Umbilical cord (tissue), 1 donor: ENCODE measurements at regions not wholly inside any gene's neighbourhood (a gene's known extent, or its start where the extent isn't known, plus 50 kb on each side); places are given as distances from the start of the nearest gene placed in this dataset.

ENCODE experiments used
- DNase-seq: peaks from one replicate; pipeline ENCODE4 v3.0.0-alpha.2; 2015; ENCODE audit warnings: low spot score

DNA sequence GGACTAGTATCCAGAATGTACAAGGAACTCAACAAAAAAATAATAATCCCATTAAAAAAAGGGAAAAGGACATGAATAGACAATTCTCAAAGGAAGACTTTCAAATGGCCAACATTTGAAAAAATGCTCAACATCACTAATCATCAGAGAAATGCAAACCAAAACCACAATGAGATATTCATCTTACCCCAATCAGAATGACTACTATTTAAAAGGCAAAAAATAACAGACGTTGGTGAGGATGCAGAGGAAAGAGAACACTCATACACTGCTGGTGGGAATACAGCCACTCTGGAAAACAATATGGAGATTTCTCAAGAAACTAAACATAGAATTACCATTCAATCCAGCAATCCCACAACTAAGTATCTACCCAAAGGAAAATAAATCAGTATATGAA, 133.1 kb downstream of the KDR start:
- no peak for DNase-seq

GRCh38 chr4:54988655-54989054, 136.7 kb downstream of the KDR start:
- DNase-seq, result no peak

DNA sequence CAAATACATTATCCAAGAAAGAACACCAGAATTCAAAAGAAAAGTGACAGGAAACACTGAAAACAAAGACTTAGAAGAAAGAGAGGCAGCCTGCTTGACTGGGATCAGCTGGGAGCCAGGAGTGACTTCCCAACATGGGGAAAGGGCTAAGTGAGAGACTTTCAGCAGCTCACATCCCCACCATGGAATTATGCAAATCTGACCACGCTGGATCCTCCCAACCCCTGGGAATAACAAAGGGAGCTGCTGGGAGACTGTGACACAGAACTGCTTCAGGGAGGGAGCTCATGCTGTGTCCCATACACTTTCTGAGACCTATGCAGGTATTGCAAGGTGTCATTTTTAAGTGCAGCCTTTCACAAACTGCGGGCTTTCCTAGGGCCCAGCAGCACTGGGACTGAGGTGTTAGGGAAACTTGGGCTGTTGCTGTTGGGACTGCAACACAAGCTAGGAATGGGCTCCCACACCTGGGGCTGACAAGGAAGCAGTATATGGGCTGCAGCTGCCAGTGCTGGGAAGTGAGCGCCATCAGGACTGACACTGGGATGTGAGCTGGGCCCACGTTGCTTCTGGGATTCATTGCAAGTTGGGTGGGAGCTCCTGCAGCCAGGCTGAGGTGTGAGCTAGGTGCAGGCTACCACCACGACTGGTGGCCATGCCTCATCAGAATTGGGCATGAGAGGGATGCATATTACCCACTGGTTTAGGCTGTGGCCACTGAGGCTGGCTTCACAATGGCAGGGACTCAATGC, 139.1 kb downstream of the KDR start:
- DNase-seq, result no peak

DNA sequence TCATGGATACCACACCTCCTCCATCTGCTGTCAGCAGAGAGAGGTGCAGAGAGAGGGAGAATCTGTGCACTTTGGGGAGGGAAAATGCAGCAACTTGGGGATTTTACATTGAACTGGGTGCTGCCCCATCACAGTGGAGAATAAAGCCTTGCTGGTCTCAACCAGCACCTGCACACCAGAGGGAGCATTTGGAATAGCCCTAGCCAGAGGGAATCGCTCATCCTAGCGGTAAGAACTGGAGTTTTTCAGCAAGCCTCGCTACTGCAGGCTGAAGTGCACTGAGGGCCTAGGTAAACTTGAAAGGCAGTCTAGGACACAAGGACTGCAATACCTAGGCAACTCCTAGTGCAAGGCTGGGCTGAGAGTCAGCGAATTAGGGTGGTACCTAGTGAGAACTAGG, 148.7 kb downstream of the KDR start:
- no peak for DNase-seq

DNA sequence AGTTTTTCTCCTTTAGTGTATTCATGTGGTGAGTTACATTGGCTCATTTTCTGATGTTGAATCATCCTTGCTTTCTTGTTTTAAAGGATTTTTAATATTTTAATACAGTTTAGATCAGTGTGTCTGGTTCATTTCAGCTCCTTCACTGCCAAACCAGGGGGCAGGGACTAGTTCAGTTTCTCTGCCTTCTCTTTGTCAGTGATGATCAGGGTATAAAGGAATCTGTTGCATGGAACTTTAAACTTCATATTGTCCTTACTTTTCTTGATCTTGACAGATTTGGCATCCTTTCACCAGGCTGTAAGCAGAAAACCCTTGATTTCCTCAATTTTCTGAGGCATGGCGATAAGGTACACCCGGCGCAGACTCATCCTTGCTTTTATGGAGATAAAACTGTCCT, 149.4 kb downstream of the KDR start:
- peak; percentile 90 for DNase-seq

DNA sequence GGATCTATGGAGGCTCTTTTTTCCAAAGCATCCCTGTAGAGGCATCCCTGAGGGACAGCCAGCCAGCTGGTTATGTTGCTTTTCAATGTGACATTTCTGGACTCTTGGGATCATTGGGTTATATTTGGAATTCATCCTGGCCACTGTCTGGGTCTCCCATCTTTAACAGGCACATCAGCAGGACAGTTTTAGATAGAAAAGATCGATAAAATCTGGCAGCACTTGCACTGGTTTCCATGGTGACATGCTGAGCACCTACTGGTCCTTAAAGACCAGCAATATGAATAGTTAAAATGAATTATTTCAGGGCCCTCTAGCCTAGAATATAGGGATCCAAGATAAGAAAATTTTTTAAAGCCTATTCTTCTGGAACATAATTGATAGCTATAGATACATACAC, 151.6 kb downstream of the KDR start:
- DNase-seq, result no peak

DNA sequence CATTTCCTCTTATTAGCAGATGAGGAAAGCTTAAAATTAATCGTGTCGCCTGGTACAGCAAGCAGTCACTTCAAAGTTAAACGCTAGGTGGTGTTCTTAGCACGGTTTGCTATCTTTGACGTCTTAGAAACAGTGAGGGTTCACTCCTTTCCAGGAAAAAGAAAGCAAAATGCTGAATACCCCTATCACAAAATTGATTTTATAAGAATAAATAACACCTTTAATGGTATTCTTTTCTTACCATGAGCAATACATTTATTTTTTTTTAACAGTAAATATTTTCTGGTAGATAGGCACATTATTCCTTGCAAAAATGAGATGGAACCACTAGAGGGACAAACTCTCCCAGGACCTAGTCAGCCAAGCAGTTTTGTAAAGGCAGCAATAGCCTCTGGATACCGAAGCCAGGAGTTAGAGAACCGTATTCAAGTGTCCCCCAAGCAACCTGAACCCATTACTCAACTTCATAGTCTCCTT, 153.9 kb downstream of the KDR start:
- DNase-seq, result peak; percentile 67

GRCh38 chr4:54967289-54967688, 158.1 kb downstream of the KDR start:
- no peak for DNase-seq

DNA sequence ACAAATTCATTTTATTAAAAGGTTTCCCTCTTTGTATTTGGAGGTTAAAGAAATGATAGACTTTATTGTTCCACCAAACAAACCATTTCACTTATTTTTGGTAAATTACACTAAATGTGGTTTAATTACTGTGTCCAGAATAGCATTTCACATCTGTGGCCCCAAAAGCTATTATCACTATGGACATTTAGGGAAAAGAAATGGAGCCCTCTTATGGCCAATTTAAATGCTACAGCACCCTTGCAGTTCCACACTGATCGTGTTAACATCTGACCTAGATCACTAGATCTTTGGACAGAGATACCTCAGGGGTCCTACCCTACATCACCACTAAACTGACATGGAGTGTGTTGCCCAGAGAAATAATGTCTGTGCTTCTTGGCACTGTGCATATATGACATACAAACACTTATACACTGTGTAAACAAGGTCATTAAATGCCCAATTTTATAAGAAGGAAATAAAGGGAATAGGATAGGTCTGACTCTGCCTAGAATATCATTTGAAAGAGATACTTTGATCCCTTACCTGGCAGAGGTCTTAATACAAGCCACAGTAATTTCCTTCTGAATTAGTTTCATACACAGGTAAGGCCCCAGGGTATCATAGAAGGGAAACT, 163.9 kb downstream of the KDR start:
- peak; percentile 47 for DNase-seq

- DNase-seq, result no peak
Measured at GRCh38 chr4:54959651-54960116, 165.7 kb downstream of the KDR start.

DNA sequence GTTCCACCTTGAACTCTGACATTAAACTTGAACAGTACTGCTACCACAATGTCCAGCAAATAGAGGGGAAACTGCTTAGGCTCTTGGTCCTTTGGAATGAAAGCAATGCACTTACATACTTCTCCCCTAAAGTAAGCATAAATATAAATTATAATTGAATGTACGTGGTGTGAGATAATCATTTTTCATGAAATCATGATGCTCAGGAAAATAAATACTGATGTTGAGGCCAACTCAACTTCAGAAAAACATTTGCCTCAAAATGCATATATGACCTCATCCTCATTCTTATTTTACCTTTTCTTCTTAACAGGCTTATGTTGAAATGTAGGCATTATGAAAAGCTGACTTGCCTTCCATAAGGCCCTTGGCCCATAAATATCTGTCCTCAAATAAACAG, 166.3 kb downstream of the KDR start:
- no peak for DNase-seq

DNA sequence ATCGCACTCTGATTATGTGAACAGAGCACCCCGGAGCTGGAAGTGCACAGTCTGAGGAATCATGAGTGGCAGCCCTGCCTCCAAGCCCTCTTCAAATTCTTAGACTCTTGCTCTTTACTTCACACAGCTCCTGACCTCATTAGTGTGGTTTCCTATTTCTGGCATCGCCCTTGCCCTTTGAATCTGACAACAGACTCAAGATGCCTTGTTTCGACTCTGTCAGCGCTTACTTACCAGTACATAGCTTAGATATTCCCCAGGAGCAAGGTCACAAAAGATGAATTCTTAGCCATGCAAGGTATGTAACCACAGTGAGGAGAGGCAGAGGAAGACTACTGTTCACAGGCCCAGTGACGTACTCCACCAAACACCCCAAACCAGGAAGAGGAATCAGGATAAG, 167.2 kb downstream of the KDR start:
- DNase-seq, result no peak

GRCh38 chr4:54954656-54955388, 170.6 kb downstream of the KDR start:
- DNase-seq, result peak; percentile 5

DNA sequence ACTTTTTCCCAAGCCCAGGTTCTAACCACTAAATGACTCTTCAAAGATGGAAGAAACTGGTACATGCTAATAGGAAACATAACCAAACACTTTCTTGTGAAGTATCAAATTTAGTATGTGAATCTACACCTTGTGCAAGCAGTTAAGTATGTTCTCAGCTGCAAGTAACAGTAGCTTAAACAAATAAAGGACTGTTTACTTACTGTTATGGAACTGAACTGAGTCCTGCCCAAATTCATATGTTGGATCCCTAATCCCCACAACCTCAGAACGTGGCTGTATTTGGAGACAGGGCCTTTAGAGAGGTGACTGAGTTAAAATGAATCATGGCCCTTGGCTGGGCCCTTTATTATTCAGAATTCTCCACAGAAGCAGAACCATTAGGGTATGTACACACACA, 178.7 kb downstream of the KDR start:
- no peak for DNase-seq

GRCh38 chr4:54945838-54946237, 179.6 kb downstream of the KDR start:
- DNase-seq, result no peak

DNA sequence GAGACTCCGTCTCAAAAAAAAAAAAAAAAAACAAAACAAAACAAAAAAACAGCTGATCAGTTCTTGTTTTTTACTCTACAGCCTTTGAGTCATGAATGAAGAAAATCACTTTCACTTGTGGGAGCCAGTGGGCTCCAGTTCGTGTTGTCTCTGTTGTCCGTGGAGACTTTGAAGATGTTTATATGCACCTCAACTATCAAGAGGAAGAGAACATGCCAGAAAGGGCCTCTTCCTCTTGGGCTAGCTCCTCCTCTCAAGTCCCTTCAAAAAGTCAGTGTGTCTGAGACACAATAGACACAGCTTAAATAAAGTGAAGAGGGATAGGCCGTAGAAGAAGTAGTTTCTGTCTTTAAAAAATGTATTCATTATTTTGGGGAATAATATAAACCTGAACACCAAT, 182.7 kb downstream of the KDR start:
- DNase-seq, result no peak

DNA sequence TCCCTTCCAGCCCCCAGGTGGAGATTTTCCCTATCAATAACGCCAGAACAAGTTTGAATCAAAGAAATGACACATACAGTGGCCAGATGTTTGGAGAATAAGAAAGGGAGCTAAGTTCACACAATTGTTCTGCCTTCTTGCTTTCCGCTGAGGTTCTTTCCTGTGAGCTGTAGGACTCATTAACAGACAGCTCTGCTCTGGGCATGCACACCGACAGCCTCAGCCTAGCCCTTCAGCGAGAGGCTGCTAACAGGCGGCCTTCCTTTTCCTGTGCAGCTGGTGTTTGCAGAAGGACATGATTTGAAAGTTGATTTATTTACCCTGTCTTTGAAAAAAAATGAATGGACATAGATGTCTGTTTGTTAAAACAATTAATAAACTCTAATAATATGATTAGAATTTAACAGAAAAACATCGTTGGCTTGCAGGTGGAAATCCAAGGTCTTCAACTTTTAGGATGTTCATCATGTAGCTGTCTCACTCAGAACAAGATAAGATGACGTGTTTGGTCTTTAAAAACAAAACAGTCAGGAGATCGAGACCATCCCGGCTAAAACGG, 183.3 kb downstream of the KDR start:
- DNase-seq, result no peak

DNA sequence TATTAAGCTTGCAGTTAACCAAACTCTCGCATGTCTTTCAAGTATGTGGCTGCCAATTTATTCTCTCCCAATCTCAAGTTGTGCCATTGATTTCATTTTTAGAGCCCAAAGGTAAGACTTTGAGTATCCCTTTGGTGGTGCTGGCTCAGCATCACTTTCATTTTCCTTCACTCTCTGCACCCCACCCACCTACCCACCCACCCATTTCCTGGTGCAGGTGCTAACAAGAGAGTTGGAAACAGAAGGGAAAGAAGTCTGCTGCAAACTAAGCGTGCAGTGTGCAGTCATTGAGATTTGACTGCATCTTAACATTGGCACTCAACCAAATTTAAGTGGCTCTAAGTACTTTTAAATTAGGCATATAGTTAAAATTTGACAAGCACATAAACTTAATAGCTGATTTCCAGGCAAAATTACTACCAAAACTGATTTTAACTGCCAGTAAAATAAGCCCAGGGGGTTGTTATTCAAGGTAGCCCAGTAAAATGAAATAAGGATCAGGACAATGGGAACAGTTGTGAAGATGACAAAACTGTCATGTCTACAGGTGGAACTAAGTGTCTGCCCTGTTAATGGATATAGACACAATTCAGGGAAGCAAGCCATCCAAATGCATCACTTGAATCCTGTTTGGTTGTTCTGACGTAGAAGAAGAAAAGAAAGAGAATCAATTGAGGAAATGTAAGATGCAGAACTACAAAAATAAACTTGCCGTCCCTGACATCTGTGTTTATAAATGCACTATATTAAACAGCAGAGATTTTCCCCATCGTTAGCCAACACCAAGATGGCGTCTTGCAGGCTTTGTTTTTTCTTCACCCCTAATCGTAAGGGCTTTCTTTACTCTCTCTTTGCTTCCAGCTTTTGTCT, 184.2 kb downstream of the KDR start:
- no peak for DNase-seq

DNA sequence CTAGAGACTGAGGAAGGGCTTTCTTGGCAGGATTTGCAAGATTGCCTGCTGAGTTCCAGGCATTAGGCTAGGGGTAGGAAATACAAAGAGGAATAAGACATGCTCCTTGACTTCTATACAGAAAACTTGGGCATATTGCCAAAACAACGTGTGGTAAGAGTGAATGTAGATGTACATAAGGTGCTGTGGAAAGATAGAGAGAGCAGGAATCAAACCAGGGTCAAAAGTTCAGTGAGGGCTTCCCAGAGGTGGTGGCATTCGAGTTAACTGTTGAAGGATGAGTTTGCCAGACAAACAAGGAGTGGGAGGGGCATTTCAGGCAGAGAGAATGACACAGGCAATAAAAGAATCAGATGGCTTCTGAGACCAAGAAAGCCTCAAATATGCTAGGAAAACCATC, 187.9 kb downstream of the KDR start:
- no peak for DNase-seq

DNA sequence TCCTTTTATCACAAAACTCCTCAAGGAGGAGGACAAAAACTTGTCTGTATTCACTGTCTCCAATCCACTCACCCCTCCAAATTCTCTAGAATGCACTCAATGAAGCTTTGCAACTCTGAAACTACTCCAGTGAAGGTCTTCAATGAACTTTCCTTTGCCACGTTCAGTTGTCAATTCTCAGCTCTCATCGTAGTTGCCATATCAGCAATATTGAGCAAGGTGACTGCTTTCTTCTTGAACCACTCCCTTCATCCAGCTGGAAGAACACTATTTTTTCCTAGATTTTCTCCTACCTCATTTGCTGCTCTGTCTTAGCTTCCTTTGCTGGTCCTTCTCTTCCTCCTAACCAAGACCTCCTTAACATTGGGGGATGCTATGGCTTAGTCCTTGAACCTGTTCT, 191.8 kb downstream of the KDR start:
- no peak for DNase-seq

- DNase-seq, result no peak
Measured at GRCh38 chr4:54930226-54930625, 195.2 kb downstream of the KDR start.
